ENCODE measurements at regions not wholly inside any gene's neighbourhood (a gene's known extent, or its start where the extent isn't known, plus 50 kb on each side); places are given as distances from the start of the nearest gene placed in this dataset.

DNA sequence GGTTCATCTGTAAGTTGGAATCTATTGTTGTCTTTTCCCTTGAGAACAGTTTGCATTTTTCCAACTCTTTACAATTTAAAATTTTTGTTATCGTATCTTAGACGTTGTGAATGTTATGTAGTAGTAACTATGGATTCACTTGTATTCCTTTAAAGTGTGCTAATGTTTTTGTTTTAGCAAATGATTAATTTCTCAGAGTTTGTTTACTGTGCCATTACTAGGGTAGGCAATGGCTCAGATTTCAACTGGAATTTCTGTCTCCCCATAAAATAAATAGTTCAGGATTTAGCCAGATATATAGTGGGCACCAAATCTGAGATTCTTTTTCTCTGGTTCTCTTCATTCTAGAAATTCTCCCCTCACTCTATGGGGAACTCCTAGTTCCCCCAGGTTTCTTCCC, 896.5 kb downstream of the PLA2G4A start:
- no peak overlapping the region for H3K4me3 ChIP-seq
- H3K27ac ChIP-seq (ENCODE audit: low read depth), result no peak overlapping the region
- no peaks in the 10 kb centered on the region for H3K9me3 Mint-ChIP-seq
- no peaks in the 10 kb centered on the region for H3F3A ChIP-seq (replicated peaks; ENCODE audit: low read depth)
- no peaks in the 10 kb centered on the region; the same call in 1 of the 2 replicates for H3K9me2 ChIP-seq (ENCODE audit: insufficient read depth)
- H3K27ac Mint-ChIP-seq, result no peak overlapping the region
- no peak overlapping the region for H2AFZ ChIP-seq
- TF ChIP-seq JUNB (IDR thresholded peaks at IDR 0.05; ENCODE audit: unreplicated experiment), result no peak
- no peak for TF ChIP-seq ZNF462 (CRISPR knock-in tag; IDR thresholded peaks at IDR 0.05)
- TF ChIP-seq, protein P1, sequence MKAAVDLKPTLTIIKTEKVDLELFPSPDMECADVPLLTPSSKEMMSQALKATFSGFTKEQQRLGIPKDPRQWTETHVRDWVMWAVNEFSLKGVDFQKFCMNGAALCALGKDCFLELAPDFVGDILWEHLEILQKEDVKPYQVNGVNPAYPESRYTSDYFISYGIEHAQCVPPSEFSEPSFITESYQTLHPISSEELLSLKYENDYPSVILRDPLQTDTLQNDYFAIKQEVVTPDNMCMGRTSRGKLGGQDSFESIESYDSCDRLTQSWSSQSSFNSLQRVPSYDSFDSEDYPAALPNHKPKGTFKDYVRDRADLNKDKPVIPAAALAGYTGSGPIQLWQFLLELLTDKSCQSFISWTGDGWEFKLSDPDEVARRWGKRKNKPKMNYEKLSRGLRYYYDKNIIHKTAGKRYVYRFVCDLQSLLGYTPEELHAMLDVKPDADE (IDR thresholded peaks at IDR 0.05), result no peak
- no peak for TF ChIP-seq CTCF (conservative IDR thresholded peaks at IDR 0.05; ENCODE audit: low read depth in 2 of 2)
- TF ChIP-seq ZNF114 (CRISPR knock-in tag; IDR thresholded peaks at IDR 0.05), result no peak
- TF ChIP-seq NANOG (IDR thresholded peaks at IDR 0.05; ENCODE audit: borderline replicate concordance), result no peak
- no peak for TF ChIP-seq EZH2phosphoT487 (IDR thresholded peaks at IDR 0.05; ENCODE audit: unreplicated experiment)
- TF ChIP-seq ZNF331 (CRISPR knock-in tag; IDR thresholded peaks at IDR 0.05; ENCODE audit: low read depth), result no peak
- no peak for TF ChIP-seq EZH2 (IDR thresholded peaks at IDR 0.05; ENCODE audit: low read depth, unreplicated experiment)
- TF ChIP-seq STAT1 (IDR thresholded peaks at IDR 0.05; ENCODE audit: unreplicated experiment), result no peak
- TF ChIP-seq, protein P2, sequence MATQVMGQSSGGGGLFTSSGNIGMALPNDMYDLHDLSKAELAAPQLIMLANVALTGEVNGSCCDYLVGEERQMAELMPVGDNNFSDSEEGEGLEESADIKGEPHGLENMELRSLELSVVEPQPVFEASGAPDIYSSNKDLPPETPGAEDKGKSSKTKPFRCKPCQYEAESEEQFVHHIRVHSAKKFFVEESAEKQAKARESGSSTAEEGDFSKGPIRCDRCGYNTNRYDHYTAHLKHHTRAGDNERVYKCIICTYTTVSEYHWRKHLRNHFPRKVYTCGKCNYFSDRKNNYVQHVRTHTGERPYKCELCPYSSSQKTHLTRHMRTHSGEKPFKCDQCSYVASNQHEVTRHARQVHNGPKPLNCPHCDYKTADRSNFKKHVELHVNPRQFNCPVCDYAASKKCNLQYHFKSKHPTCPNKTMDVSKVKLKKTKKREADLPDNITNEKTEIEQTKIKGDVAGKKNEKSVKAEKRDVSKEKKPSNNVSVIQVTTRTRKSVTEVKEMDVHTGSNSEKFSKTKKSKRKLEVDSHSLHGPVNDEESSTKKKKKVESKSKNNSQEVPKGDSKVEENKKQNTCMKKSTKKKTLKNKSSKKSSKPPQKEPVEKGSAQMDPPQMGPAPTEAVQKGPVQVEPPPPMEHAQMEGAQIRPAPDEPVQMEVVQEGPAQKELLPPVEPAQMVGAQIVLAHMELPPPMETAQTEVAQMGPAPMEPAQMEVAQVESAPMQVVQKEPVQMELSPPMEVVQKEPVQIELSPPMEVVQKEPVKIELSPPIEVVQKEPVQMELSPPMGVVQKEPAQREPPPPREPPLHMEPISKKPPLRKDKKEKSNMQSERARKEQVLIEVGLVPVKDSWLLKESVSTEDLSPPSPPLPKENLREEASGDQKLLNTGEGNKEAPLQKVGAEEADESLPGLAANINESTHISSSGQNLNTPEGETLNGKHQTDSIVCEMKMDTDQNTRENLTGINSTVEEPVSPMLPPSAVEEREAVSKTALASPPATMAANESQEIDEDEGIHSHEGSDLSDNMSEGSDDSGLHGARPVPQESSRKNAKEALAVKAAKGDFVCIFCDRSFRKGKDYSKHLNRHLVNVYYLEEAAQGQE (IDR thresholded peaks at IDR 0.05; ENCODE audit: unreplicated experiment), result no peak
- TF ChIP-seq CREB1 (CRISPR knock-in tag; IDR thresholded peaks at IDR 0.05; ENCODE audit: low read depth), result no peak
- no peak for TF ChIP-seq POLR2AphosphoS5 (IDR thresholded peaks at IDR 0.05; ENCODE audit: low read depth)
- DNase-seq (ENCODE audit: low spot score), result no peak
- H3K27me3 ChIP-seq (ENCODE audit: insufficient read depth), result no peaks in the 10 kb centered on the region
- no peaks in the 10 kb centered on the region for H3K4me1 ChIP-seq (ENCODE audit: insufficient read depth)
- H3K27me3 Mint-ChIP-seq (ENCODE audit: insufficient read depth, low read depth, poor library complexity), result no peaks in the 10 kb centered on the region
- H3K36me3 ChIP-seq (ENCODE audit: insufficient read depth), result no peaks in the 10 kb centered on the region; the same call in 1 of the 2 replicates
- H3K4me1 Mint-ChIP-seq, result no peaks in the 10 kb centered on the region
- no peak overlapping the region for H3K4me3 Mint-ChIP-seq
- H3K36me3 Mint-ChIP-seq (ENCODE audit: low read depth), result no peaks in the 10 kb centered on the region
- no peak overlapping the region for H3K4me2 ChIP-seq
- no peaks in the 10 kb centered on the region for H3K79me2 ChIP-seq (replicated peaks; ENCODE audit: insufficient read depth)
- no peaks in the 10 kb centered on the region for H4K20me1 ChIP-seq (replicated peaks; ENCODE audit: insufficient read depth)
- no peak for ATAC-seq

Measured in GM23338 (cell line).